Activated CD4-positive, CD25-positive, alpha-beta regulatory T cell treated with anti-CD3 and anti-CD28 coated beads, Interleukin-2, amount 50 U/mL, for 72 hours (primary cell): ENCODE measurements at regions not wholly inside any gene's neighbourhood (a gene's known extent, or its start where the extent isn't known, plus 50 kb on each side); places are given as distances from the start of the nearest gene placed in this dataset.

ENCODE experiments used
- DNase-seq: peaks from one replicate; pipeline ENCODE4 v3.0.0; 2021

- no peak for DNase-seq
Measured at GRCh38 chr13:40273253-40274025, 393.0 kb downstream of the FOXO1 start.

- no peak for DNase-seq
Measured at GRCh38 chr13:40274103-40274502, 392.3 kb downstream of the FOXO1 start.

- no peak for DNase-seq
Measured at GRCh38 chr13:40275155-40275554, 391.3 kb downstream of the FOXO1 start.

- no peak for DNase-seq
Measured at GRCh38 chr13:40275636-40276035, 390.8 kb downstream of the FOXO1 start.

- DNase-seq, result no peak
Measured at GRCh38 chr13:40283666-40284065, 382.8 kb downstream of the FOXO1 start.

- DNase-seq, result no peak
Measured at GRCh38 chr13:40285634-40286033, 380.8 kb downstream of the FOXO1 start.

- DNase-seq, result no peak
Measured at GRCh38 chr13:40287428-40287827, 379.0 kb downstream of the FOXO1 start.

GRCh38 chr13:40288259-40288658, 378.2 kb downstream of the FOXO1 start:
- DNase-seq, result no peak

GRCh38 chr13:40290758-40291157, 375.7 kb downstream of the FOXO1 start:
- no peak for DNase-seq

GRCh38 chr13:40292108-40292507, 374.3 kb downstream of the FOXO1 start:
- DNase-seq, result no peak

GRCh38 chr13:40292536-40292935, 373.9 kb downstream of the FOXO1 start:
- DNase-seq, result no peak

GRCh38 chr13:40302351-40302750, 364.1 kb downstream of the FOXO1 start:
- DNase-seq, result no peak

- no peak for DNase-seq
Measured at GRCh38 chr13:40304391-40304790, 362.1 kb downstream of the FOXO1 start.

- DNase-seq, result peak; percentile 42
Measured at GRCh38 chr13:40306817-40307216, 359.6 kb downstream of the FOXO1 start.

- DNase-seq, result no peak
Measured at GRCh38 chr13:40309881-40310280, 356.6 kb downstream of the FOXO1 start.

GRCh38 chr13:40311356-40312101, 354.9 kb downstream of the FOXO1 start:
- no peak for DNase-seq

GRCh38 chr13:40313269-40314200, 352.9 kb downstream of the FOXO1 start:
- DNase-seq, result no peak

GRCh38 chr13:40315416-40316064, 350.9 kb downstream of the FOXO1 start:
- peak; percentile 49 for DNase-seq

GRCh38 chr13:40316301-40316700, 350.1 kb downstream of the FOXO1 start:
- DNase-seq, result no peak

- DNase-seq, result no peak
Measured at GRCh38 chr13:40317980-40318327, 348.5 kb downstream of the FOXO1 start.

GRCh38 chr13:40318366-40318765, 348.1 kb downstream of the FOXO1 start:
- DNase-seq, result no peak

- no peak for DNase-seq
Measured at GRCh38 chr13:40319699-40320579, 346.5 kb downstream of the FOXO1 start.
